A673 (cell line): ENCODE measurements at regions not wholly inside any gene's neighbourhood (a gene's known extent, or its start where the extent isn't known, plus 50 kb on each side); places are given as distances from the start of the nearest gene placed in this dataset.

Experiments
- EZH2 ChIP-seq: fragments of 200-600 bp; sonication (generic); IDR thresholded peaks from 2 replicates; pipeline ENCODE4 v1.6.1; 2017; ENCODE audit warnings: borderline replicate concordance, low read depth, mild to moderate bottlenecking, mixed read lengths, antibody characterized with exemption, low read length; ENCODE audit not compliant: poor library complexity, severe bottlenecking
- TF ChIP-seq, protein P1 (sequence below): fragments of 300-800, 200-600 bp; sonication (generic); conservative IDR thresholded peaks from 2 replicates; pipeline ENCODE4 v1.5.1; 2017; ENCODE audit warnings: low read depth, mild to moderate bottlenecking, antibody characterized with exemption, low read length, moderate library complexity, mixed read lengths

DNA sequence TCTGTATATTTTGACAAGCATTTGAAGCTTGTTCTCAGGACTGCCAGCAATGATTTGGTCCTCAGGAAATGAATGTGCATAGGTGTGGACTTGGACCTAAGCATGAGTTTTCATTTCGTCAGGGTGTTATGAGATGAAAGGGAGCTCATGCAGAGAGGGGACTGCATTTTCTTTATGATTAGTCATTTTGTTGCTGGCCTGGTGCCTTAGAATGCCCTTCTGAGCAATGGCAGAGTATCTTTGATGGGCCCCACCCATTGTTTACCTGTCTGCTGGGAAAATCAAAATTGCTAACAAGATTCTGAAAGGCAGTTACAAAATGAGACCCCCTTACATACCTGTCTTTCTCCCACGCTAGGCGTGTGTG is 51.5 kb upstream of the MTHFD1L start:
- TF ChIP-seq, protein P1, sequence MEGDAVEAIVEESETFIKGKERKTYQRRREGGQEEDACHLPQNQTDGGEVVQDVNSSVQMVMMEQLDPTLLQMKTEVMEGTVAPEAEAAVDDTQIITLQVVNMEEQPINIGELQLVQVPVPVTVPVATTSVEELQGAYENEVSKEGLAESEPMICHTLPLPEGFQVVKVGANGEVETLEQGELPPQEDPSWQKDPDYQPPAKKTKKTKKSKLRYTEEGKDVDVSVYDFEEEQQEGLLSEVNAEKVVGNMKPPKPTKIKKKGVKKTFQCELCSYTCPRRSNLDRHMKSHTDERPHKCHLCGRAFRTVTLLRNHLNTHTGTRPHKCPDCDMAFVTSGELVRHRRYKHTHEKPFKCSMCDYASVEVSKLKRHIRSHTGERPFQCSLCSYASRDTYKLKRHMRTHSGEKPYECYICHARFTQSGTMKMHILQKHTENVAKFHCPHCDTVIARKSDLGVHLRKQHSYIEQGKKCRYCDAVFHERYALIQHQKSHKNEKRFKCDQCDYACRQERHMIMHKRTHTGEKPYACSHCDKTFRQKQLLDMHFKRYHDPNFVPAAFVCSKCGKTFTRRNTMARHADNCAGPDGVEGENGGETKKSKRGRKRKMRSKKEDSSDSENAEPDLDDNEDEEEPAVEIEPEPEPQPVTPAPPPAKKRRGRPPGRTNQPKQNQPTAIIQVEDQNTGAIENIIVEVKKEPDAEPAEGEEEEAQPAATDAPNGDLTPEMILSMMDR: no peak
- no peak for TF ChIP-seq EZH2
